HTR-8/SVneo (cell line): ENCODE measurements at regions not wholly inside any gene's neighbourhood (a gene's known extent, or its start where the extent isn't known, plus 50 kb on each side); places are given as distances from the start of the nearest gene placed in this dataset.
"Not testable (repeated sequence)": the region's sequence is repeated elsewhere in the genome, so short reads cannot be mapped to it uniquely, and the experiment has no call there.

Experiments used
- DNase-seq: peaks from one replicate; pipeline ENCODE4 v3.0.0; 2011; ENCODE audit warnings: low spot score, mixed read lengths; ENCODE audit not compliant: insufficient read length
- FAIRE-seq: peaks from 2 replicates; lab custom pipeline; 2011; peaks lifted over from hg19 to GRCh38; lab: Jason Lieb, UNC

GRCh38 chr11:98431463-98432359, 589.0 kb upstream of the CNTN5 start:
- DNase-seq (no peak), FAIRE-seq (no peak)

GRCh38 chr11:98434296-98434695, 586.5 kb upstream of the CNTN5 start:
- no peak for DNase-seq
- FAIRE-seq, result no peak

- FAIRE-seq (no peak), DNase-seq (no peak)
Measured at GRCh38 chr11:98453378-98453777, 567.4 kb upstream of the CNTN5 start.

- no peak for DNase-seq
- no peak for FAIRE-seq
Measured at GRCh38 chr11:98455500-98456307, 565.0 kb upstream of the CNTN5 start.

GRCh38 chr11:98456308-98456680, 564.5 kb upstream of the CNTN5 start:
- FAIRE-seq (no peak), DNase-seq (no peak)

GRCh38 chr11:98495016-98495415, 525.7 kb upstream of the CNTN5 start:
- DNase-seq (no peak), FAIRE-seq (no peak)

- no peak for DNase-seq
- no peak for FAIRE-seq
Measured at GRCh38 chr11:98495601-98496000, 525.1 kb upstream of the CNTN5 start.

- FAIRE-seq (no peak), DNase-seq (no peak)
Measured at GRCh38 chr11:98507208-98507607, 513.5 kb upstream of the CNTN5 start.

GRCh38 chr11:98512938-98513337, 507.8 kb upstream of the CNTN5 start:
- no peak for DNase-seq
- no peak for FAIRE-seq

- no peak for DNase-seq
- FAIRE-seq, result peak; percentile 4
Measured at GRCh38 chr11:98531576-98531975, 489.2 kb upstream of the CNTN5 start.

- no peak for FAIRE-seq
- DNase-seq, result no peak
Measured at GRCh38 chr11:98536023-98536422, 484.7 kb upstream of the CNTN5 start.

- not testable (repeated sequence) for FAIRE-seq, DNase-seq
Measured at GRCh38 chr11:98538358-98538757, 482.4 kb upstream of the CNTN5 start.

- DNase-seq, result no peak
- FAIRE-seq, result peak; percentile 20
Measured at GRCh38 chr11:98545544-98546175, 475.1 kb upstream of the CNTN5 start.

GRCh38 chr11:98549571-98549970, 471.2 kb upstream of the CNTN5 start:
- DNase-seq (no peak), FAIRE-seq (no peak)

- DNase-seq (no peak), FAIRE-seq (no peak)
Measured at GRCh38 chr11:98559961-98560360, 460.8 kb upstream of the CNTN5 start.

- FAIRE-seq, result no peak
- no peak for DNase-seq
Measured at GRCh38 chr11:98561252-98561651, 459.5 kb upstream of the CNTN5 start.

- no peak for DNase-seq
- FAIRE-seq, result no peak
Measured at GRCh38 chr11:98561877-98562395, 458.8 kb upstream of the CNTN5 start.

GRCh38 chr11:98564233-98564632, 456.5 kb upstream of the CNTN5 start:
- FAIRE-seq (no peak), DNase-seq (no peak)

GRCh38 chr11:98564881-98565280, 455.9 kb upstream of the CNTN5 start:
- no peak for FAIRE-seq

GRCh38 chr11:98565311-98565710, 455.4 kb upstream of the CNTN5 start:
- no peak for DNase-seq
- FAIRE-seq, result no peak

More at GRCh38 chr11:98564881-98565280, 455.9 kb upstream of the CNTN5 start:
- DNase-seq, result no peak

GRCh38 chr11:98566978-98567377, 453.8 kb upstream of the CNTN5 start:
- peak; percentile 4 for FAIRE-seq
- DNase-seq, result no peak
